ENCODE measurements at regions not wholly inside any gene's neighbourhood (a gene's known extent, or its start where the extent isn't known, plus 50 kb on each side); places are given as distances from the start of the nearest gene placed in this dataset.

GRCh38 chr12:18908191-18908590, 170.3 kb downstream of the CAPZA3 start:
- H3K27me3 Mint-ChIP-seq (ENCODE audit: low read depth in 2 of 2) = no peaks in the 10 kb centered on the region
- ATAC-seq (no peak), DNase-seq (no peak)
- TF ChIP-seq CTCF (IDR thresholded peaks at IDR 0.05) = no peak
- H3K4me1 Mint-ChIP-seq = no peaks in the 10 kb centered on the region
- no peak overlapping the region for H3K4me3 Mint-ChIP-seq
- no peaks in the 10 kb centered on the region for H3K36me3 ChIP-seq (ENCODE audit: control insufficient read depth, insufficient read depth, low read length)
- no peaks in the 10 kb centered on the region for H3K4me1 ChIP-seq (ENCODE audit: control insufficient read depth, insufficient read depth, low read length)
- no peak overlapping the region for H3K4me3 ChIP-seq (ENCODE audit: low read length)
- intact Hi-C loops (cut with micrococcal nuclease) = no loop called here
- H3K9me3 Mint-ChIP-seq = peaks cover 5% of the 10 kb centered on the region in 2 donors
- no peaks in the 10 kb centered on the region for H3K27me3 ChIP-seq (ENCODE audit: control insufficient read depth, insufficient read depth, low read length)
- no peak overlapping the region for H3K27ac ChIP-seq (ENCODE audit: low read length)
- no peaks in the 10 kb centered on the region for H3K36me3 Mint-ChIP-seq
- H3K9me3 ChIP-seq (ENCODE audit: control insufficient read depth, insufficient read depth, low read length) = no peaks in the 10 kb centered on the region
- H3K27ac Mint-ChIP-seq = no peak overlapping the region
- 77% methylated on average over 4 of the region's 4 CpGs for WGBS (ENCODE audit: insufficient coverage)

DNA sequence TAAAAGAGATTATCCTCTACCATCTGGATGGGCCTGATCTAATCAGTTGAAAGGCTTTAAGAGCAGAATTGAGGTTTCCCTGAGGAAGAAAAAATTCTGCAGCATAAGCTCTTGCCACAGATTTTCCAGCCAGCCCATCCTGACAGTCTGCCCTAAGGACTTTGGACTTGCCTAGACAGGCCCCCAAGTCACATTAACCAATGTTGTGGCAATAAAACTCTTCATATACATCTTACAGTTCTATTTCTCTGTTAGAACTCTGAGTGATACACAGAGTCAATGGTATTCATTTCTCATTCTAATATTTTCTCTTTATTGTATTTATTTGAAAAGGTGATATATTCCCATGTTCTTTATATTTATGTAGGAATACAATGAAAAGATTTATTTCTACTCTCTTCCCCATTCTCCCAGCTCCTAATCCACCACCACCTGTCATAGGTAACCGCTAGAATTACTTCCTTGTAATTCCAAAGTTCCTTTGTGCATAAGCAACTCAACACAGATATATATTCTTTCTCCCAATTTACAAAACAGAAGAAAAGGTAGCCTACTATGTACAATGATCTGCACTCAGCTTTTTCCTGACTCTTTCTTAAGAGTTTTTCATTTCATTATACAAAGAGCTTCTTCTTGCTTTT, 182.1 kb downstream of the CAPZA3 start:
- H3K27me3 ChIP-seq (ENCODE audit: control insufficient read depth, insufficient read depth, low read length) = no peaks in the 10 kb centered on the region
- Mint-ChIP-seq H3K4me3 (no peak overlapping the region), H3K27ac (no peak overlapping the region), H3K27me3 (ENCODE audit: low read depth in 2 of 2) (no peaks in the 10 kb centered on the region), H3K4me1 (peaks cover 16 to 18% of the 10 kb centered on the region in 2 donors), H3K9me3 (peaks cover 0 to 2% of the 10 kb centered on the region in 2 donors), H3K36me3 (no peaks in the 10 kb centered on the region)
- H3K4me3 ChIP-seq (ENCODE audit: low read length) = no peak overlapping the region
- no peaks in the 10 kb centered on the region for H3K36me3 ChIP-seq (ENCODE audit: control insufficient read depth, insufficient read depth, low read length)
- intact Hi-C loops (cut with micrococcal nuclease) = no loop called here
- no peak for TF ChIP-seq CTCF (IDR thresholded peaks at IDR 0.05)
- no peaks in the 10 kb centered on the region for H3K4me1 ChIP-seq (ENCODE audit: control insufficient read depth, insufficient read depth, low read length)
- ATAC-seq = no peak
- WGBS (ENCODE audit: insufficient coverage) = 73% methylated on average over 1 of the region's 1 CpG
- H3K9me3 ChIP-seq (ENCODE audit: control insufficient read depth, insufficient read depth, low read length) = no peaks in the 10 kb centered on the region
- H3K27ac ChIP-seq (ENCODE audit: low read length) = no peak overlapping the region
- no peak for DNase-seq

GRCh38 chr12:18922851-18923250, 184.9 kb downstream of the CAPZA3 start:
- no peaks in the 10 kb centered on the region for H3K9me3 ChIP-seq (ENCODE audit: control insufficient read depth, insufficient read depth, low read length)
- no peak overlapping the region for H3K27ac Mint-ChIP-seq
- DNase-seq = no peak
- no peaks in the 10 kb centered on the region for H3K27me3 Mint-ChIP-seq (ENCODE audit: low read depth in 2 of 2)
- H3K4me1 Mint-ChIP-seq = peaks cover 16 to 18% of the 10 kb centered on the region in 2 donors
- H3K9me3 Mint-ChIP-seq = peaks cover 0 to 2% of the 10 kb centered on the region in 2 donors
- no peaks in the 10 kb centered on the region for H3K36me3 ChIP-seq (ENCODE audit: control insufficient read depth, insufficient read depth, low read length)
- no peaks in the 10 kb centered on the region for H3K4me1 ChIP-seq (ENCODE audit: control insufficient read depth, insufficient read depth, low read length)
- 82% methylated on average over 4 of the region's 4 CpGs for WGBS (ENCODE audit: insufficient coverage)
- no peak overlapping the region for H3K4me3 Mint-ChIP-seq
- H3K4me3 ChIP-seq (ENCODE audit: low read length) = no peak overlapping the region
- TF ChIP-seq CTCF (IDR thresholded peaks at IDR 0.05) = no peak
- H3K36me3 Mint-ChIP-seq = no peaks in the 10 kb centered on the region
- no peak for ATAC-seq
- no peaks in the 10 kb centered on the region for H3K27me3 ChIP-seq (ENCODE audit: control insufficient read depth, insufficient read depth, low read length)
- intact Hi-C loops (cut with micrococcal nuclease) = no loop called here
- H3K27ac ChIP-seq (ENCODE audit: low read length) = no peak overlapping the region

DNA sequence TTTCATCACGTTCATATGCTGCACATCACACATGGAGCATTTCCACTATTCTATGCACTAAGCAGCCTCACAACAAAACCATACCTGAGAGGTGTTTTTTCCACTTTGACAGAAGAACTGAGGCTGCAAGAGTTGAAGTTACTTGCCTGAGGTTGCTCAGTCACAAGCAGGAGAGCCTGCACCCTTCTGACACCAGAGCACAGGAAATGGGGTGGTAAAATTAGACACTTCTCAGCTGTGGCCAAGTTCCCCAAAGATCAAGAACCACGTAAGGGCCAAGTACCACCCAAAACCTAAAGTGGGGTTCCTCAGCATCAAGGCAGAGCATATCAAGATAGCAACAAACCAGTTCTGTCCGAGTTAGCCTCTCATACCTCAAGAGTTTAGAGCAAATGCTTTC, 185.8 kb downstream of the CAPZA3 start:
- WGBS (ENCODE audit: insufficient coverage) = 14% methylated on average over 3 of the region's 3 CpGs

More for the DNA sequence above, 185.8 kb downstream of the CAPZA3 start:
- H3K36me3 ChIP-seq (ENCODE audit: control insufficient read depth, insufficient read depth, low read length) = no peaks in the 10 kb centered on the region
- H3K36me3 Mint-ChIP-seq = no peaks in the 10 kb centered on the region
- H3K27me3 ChIP-seq (ENCODE audit: control insufficient read depth, insufficient read depth, low read length) = no peaks in the 10 kb centered on the region
- ATAC-seq (peak in 1 of 3 donors; percentile 77), DNase-seq (no peak)
- H3K4me1 Mint-ChIP-seq = peaks cover 16 to 18% of the 10 kb centered on the region in 2 donors
- no peaks in the 10 kb centered on the region for H3K9me3 ChIP-seq (ENCODE audit: control insufficient read depth, insufficient read depth, low read length)
- peaks cover 0 to 2% of the 10 kb centered on the region in 2 donors for H3K9me3 Mint-ChIP-seq
- no peak for TF ChIP-seq CTCF (IDR thresholded peaks at IDR 0.05)
- H3K4me3 Mint-ChIP-seq = no peak overlapping the region
- no peak overlapping the region for H3K4me3 ChIP-seq (ENCODE audit: low read length)
- no peak overlapping the region for H3K27ac ChIP-seq (ENCODE audit: low read length)
- H3K27ac Mint-ChIP-seq = peak overlapping the region; percentile 21 to 35
- intact Hi-C loops (cut with micrococcal nuclease) = no loop called here
- no peaks in the 10 kb centered on the region for H3K4me1 ChIP-seq (ENCODE audit: control insufficient read depth, insufficient read depth, low read length)
- H3K27me3 Mint-ChIP-seq (ENCODE audit: low read depth in 2 of 2) = no peaks in the 10 kb centered on the region

Data from natural killer cell (primary cell).